Cortex of kidney (tissue), 1 donor: ENCODE measurements at regions not wholly inside any gene's neighbourhood (a gene's known extent, or its start where the extent isn't known, plus 50 kb on each side); places are given as distances from the start of the nearest gene placed in this dataset.
"Not testable (repeated sequence)": the region's sequence is repeated elsewhere in the genome, so short reads cannot be mapped to it uniquely, and the experiment has no call there.

Experiments used
- DNase-seq: peaks from one replicate; lab custom pipeline; 2025; lab: John Stamatoyannopoulos, UW

- not testable (repeated sequence) for DNase-seq
Measured at GRCh38 chr4:4037399-4038138, 189.2 kb downstream of the OTOP1 start.

- not testable (repeated sequence) for DNase-seq
Measured at GRCh38 chr4:4045823-4046222, 180.9 kb downstream of the OTOP1 start.

GRCh38 chr4:4046686-4047085 lies 180.0 kb downstream of the OTOP1 start:
- DNase-seq = not testable (repeated sequence)

GRCh38 chr4:4047202-4047601 lies 179.5 kb downstream of the OTOP1 start:
- DNase-seq = not testable (repeated sequence)

GRCh38 chr4:4048227-4048626 lies 178.5 kb downstream of the OTOP1 start:
- DNase-seq = not testable (repeated sequence)

- not testable (repeated sequence) for DNase-seq
Measured at GRCh38 chr4:4050781-4051180, 175.9 kb downstream of the OTOP1 start.

- DNase-seq = not testable (repeated sequence)
Measured at GRCh38 chr4:4052933-4053332, 173.8 kb downstream of the OTOP1 start.

GRCh38 chr4:4057226-4057625 lies 169.5 kb downstream of the OTOP1 start:
- not testable (repeated sequence) for DNase-seq

GRCh38 chr4:4084171-4084570 lies 142.6 kb downstream of the OTOP1 start:
- not testable (repeated sequence) for DNase-seq

GRCh38 chr4:4089716-4090419 lies 136.9 kb downstream of the OTOP1 start:
- not testable (repeated sequence) for DNase-seq

GRCh38 chr4:4090720-4091119 lies 136.0 kb downstream of the OTOP1 start:
- DNase-seq = not testable (repeated sequence)

- DNase-seq = not testable (repeated sequence)
Measured at GRCh38 chr4:4092159-4092558, 134.6 kb downstream of the OTOP1 start.

GRCh38 chr4:4099610-4100009 lies 127.1 kb downstream of the OTOP1 start:
- not testable (repeated sequence) for DNase-seq

GRCh38 chr4:4106923-4107322 lies 119.8 kb downstream of the OTOP1 start:
- not testable (repeated sequence) for DNase-seq

- not testable (repeated sequence) for DNase-seq
Measured at GRCh38 chr4:4107411-4108107, 119.2 kb downstream of the OTOP1 start.

GRCh38 chr4:4115381-4115780 lies 111.3 kb downstream of the OTOP1 start:
- DNase-seq = not testable (repeated sequence)

- not testable (repeated sequence) for DNase-seq
Measured at GRCh38 chr4:4116901-4117300, 109.8 kb downstream of the OTOP1 start.

GRCh38 chr4:4134368-4134767 lies 92.4 kb downstream of the OTOP1 start:
- DNase-seq = not testable (repeated sequence)

- not testable (repeated sequence) for DNase-seq
Measured at GRCh38 chr4:4136621-4137020, 90.1 kb downstream of the OTOP1 start.
